IMR-90 (cell line): ENCODE measurements at regions not wholly inside any gene's neighbourhood (a gene's known extent, or its start where the extent isn't known, plus 50 kb on each side); places are given as distances from the start of the nearest gene placed in this dataset.

Experiments used
- ATAC-seq: fragments of 200-7000 bp; cut with Tn5 transposase; 2 replicates; pipeline ENCODE4 v1.9.1; 2020; ENCODE audit warnings: low read depth, mild to moderate bottlenecking, moderate library complexity
- BruUV-seq: library from RNA; stranded (reverse); fragments of 400-500 nt; replicated peaks from 2 replicates; lab custom pipeline; 2021; lab: Mats Ljungman, UMichigan
- CTCF ChIA-PET: fragments of 300-600 bp; formaldehyde crosslinking; extraction: SDS; loops from one replicate; lab custom pipeline; 2021; ENCODE audit warnings: antibody characterized with exemption; lab: Yijun Ruan, JAX
- POLR2A ChIA-PET: fragments of 300-600 bp; sonication (Branson Sonifier 250); formaldehyde crosslinking; loops from one replicate; lab custom pipeline; 2022; ENCODE audit warnings: antibody characterized with exemption; ENCODE audit not compliant: unreplicated experiment; lab: Charles Lee
- DNase-seq: peaks from one replicate; pipeline ENCODE4 v3.0.0; 2013
- H2AFZ ChIP-seq: replicated peaks from 2 replicates; pipeline ENCODE3; 2013; ENCODE audit warnings: low read length, mild to moderate bottlenecking; ENCODE audit not compliant: poor library complexity
- H2AK5ac ChIP-seq: 2 replicates; pipeline ENCODE4 v1.6.1; 2013; ENCODE audit warnings: low read depth, low read length, inconsistent platforms
- H2AK9ac ChIP-seq: replicated peaks from 2 replicates; pipeline ENCODE3; 2013; ENCODE audit warnings: mild to moderate bottlenecking, low read depth, low read length, moderate library complexity; ENCODE audit not compliant: poor library complexity
- H2BK120ac ChIP-seq: 2 replicates; pipeline ENCODE4 v1.6.1; 2013; ENCODE audit warnings: low read depth, low read length, inconsistent platforms
- H2BK15ac ChIP-seq: 3 replicates; pipeline ENCODE4 v1.6.1; 2013; ENCODE audit warnings: low read depth, low read length, inconsistent platforms
- H2BK20ac ChIP-seq: 2 replicates; pipeline ENCODE4 v1.6.1; 2013; ENCODE audit warnings: low read depth, mild to moderate bottlenecking, inconsistent platforms, low read length, moderate library complexity
- H2BK5ac ChIP-seq: 2 replicates; pipeline ENCODE4 v1.6.1; 2013; ENCODE audit warnings: mild to moderate bottlenecking, low read depth, low read length, inconsistent platforms; ENCODE audit not compliant: poor library complexity, severe bottlenecking
- H3K14ac ChIP-seq: replicated peaks from 2 replicates; pipeline ENCODE4 v1.6.1; 2013; ENCODE audit warnings: low read depth, low read length, inconsistent platforms
- H3K18ac ChIP-seq: 2 replicates; pipeline ENCODE4 v1.6.1; 2013; ENCODE audit warnings: low read depth, low read length, control low read depth
- H3K23ac ChIP-seq: 2 replicates; pipeline ENCODE4 v1.6.1; 2013; ENCODE audit warnings: low read depth, low read length, inconsistent platforms
- H3K27ac ChIP-seq: 2 replicates; pipeline ENCODE4 v1.5.1; 2013; ENCODE audit warnings: mild to moderate bottlenecking, control low read depth, low read length; ENCODE audit not compliant: insufficient read depth
- H3K27me3 ChIP-seq: 2 replicates; pipeline ENCODE4 v1.6.1; 2013; ENCODE audit warnings: low read length; ENCODE audit not compliant: control insufficient read depth, insufficient read depth
- H3K36me3 ChIP-seq: 2 replicates; pipeline ENCODE4 v1.6.1; 2013; ENCODE audit warnings: low read length, mixed read lengths; ENCODE audit not compliant: control insufficient read depth, insufficient read depth
- H3K4ac ChIP-seq: 2 replicates; pipeline ENCODE4 v1.6.1; 2013; ENCODE audit warnings: low read depth, low read length, inconsistent platforms
- H3K4me1 ChIP-seq: 2 replicates; pipeline ENCODE4 v1.6.1; 2013; ENCODE audit warnings: low read length, mixed read lengths; ENCODE audit not compliant: control insufficient read depth, insufficient read depth
- H3K4me2 ChIP-seq: 2 replicates; pipeline ENCODE4 v1.6.1; 2013; ENCODE audit warnings: low read depth, mild to moderate bottlenecking, control low read depth, low read length, moderate library complexity
- H3K4me3 ChIP-seq: 2 replicates; pipeline ENCODE4 v1.5.1; 2013; ENCODE audit warnings: low read depth, mild to moderate bottlenecking, control low read depth, low read length, moderate library complexity; ENCODE audit not compliant: insufficient read depth
- H3K56ac ChIP-seq: 2 replicates; pipeline ENCODE4 v1.6.1; 2013; ENCODE audit warnings: low read length, inconsistent platforms; ENCODE audit not compliant: insufficient read depth; ENCODE audit errors: extremely low read depth
- H3K79me1 ChIP-seq, 2 experiments: 2 replicates each; pipeline ENCODE4 v1.6.1; 2013; ENCODE audit warnings: low read length in 2 of 2, inconsistent platforms in 1 of 2, low read depth in 1 of 2
- H3K9ac ChIP-seq: 2 replicates; pipeline ENCODE4 v1.6.1; 2013; ENCODE audit warnings: low read depth, low read length, control low read depth
- H3K9me1 ChIP-seq: 2 replicates; pipeline ENCODE4 v1.6.1; 2013; ENCODE audit warnings: low read length, inconsistent platforms; ENCODE audit not compliant: insufficient read depth
- H3K9me3 ChIP-seq: 2 replicates; pipeline ENCODE4 v1.6.1; 2013; ENCODE audit warnings: low read length; ENCODE audit not compliant: control insufficient read depth, insufficient read depth
- H4K20me1 ChIP-seq: 2 replicates; pipeline ENCODE4 v1.6.1; 2013; ENCODE audit warnings: low read length, inconsistent platforms; ENCODE audit not compliant: insufficient read depth
- H4K5ac ChIP-seq: 2 replicates; pipeline ENCODE4 v1.6.1; 2013; ENCODE audit warnings: mild to moderate bottlenecking, low read depth, low read length, control low read depth
- H4K8ac ChIP-seq, 2 experiments: 2 replicates each; pipeline ENCODE4 v1.6.1; 2013; ENCODE audit warnings: low read depth in 2 of 2, low read length in 2 of 2, control low read depth in 1 of 2, inconsistent platforms in 1 of 2
- H4K91ac ChIP-seq: 2 replicates; pipeline ENCODE4 v1.6.1; 2013; ENCODE audit warnings: low read depth, low read length, inconsistent platforms; ENCODE audit not compliant: insufficient read depth
- BHLHE40 ChIP-seq: fragments of 150-350 bp; IDR thresholded peaks from 2 replicates; pipeline ENCODE4 v1.6.1; 2016; ENCODE audit warnings: mild to moderate bottlenecking, low read depth, low read length
- CHD1 ChIP-seq: IDR thresholded peaks from 2 replicates; pipeline ENCODE4 v1.6.1; 2012; ENCODE audit warnings: low read depth, low read length, improper control_type of control experiment
- CTCF ChIP-seq: conservative IDR thresholded peaks from 2 replicates; pipeline ENCODE4 v1.5.1; 2012; ENCODE audit warnings: mild to moderate bottlenecking, low read depth, low read length, improper control_type of control experiment
- ELK1 ChIP-seq: fragments of 150-350 bp; IDR thresholded peaks from 2 replicates; pipeline ENCODE4 v1.6.1; 2016; ENCODE audit warnings: low read depth, mild to moderate bottlenecking, low read length, moderate library complexity, borderline replicate concordance
- FOS ChIP-seq: fragments of 150-350 bp; IDR thresholded peaks from 2 replicates; pipeline ENCODE4 v1.6.1; 2016; ENCODE audit warnings: low read depth, low read length
- MAFK ChIP-seq: IDR thresholded peaks from 2 replicates; pipeline ENCODE4 v1.6.1; 2012; ENCODE audit warnings: low read depth, low read length, improper control_type of control experiment
- MAZ ChIP-seq: IDR thresholded peaks from 2 replicates; pipeline ENCODE4 v1.6.1; 2012; ENCODE audit warnings: low read depth, mild to moderate bottlenecking, low read length, improper control_type of control experiment, moderate library complexity, borderline replicate concordance
- MXI1 ChIP-seq: IDR thresholded peaks from 2 replicates; pipeline ENCODE4 v1.6.1; 2012; ENCODE audit warnings: low read depth, mild to moderate bottlenecking, low read length, moderate library complexity, borderline replicate concordance
- NFE2L2 ChIP-seq: fragments of 150-350 bp; IDR thresholded peaks from 2 replicates; pipeline ENCODE4 v1.6.1; 2016; ENCODE audit warnings: low read depth, mild to moderate bottlenecking, low read length
- POLR2A ChIP-seq: IDR thresholded peaks from 2 replicates; pipeline ENCODE4 v1.6.1; 2012; ENCODE audit warnings: mild to moderate bottlenecking, low read depth, low read length
- RCOR1 ChIP-seq: IDR thresholded peaks from 2 replicates; pipeline ENCODE4 v1.6.1; 2012; ENCODE audit warnings: mild to moderate bottlenecking, low read length, improper control_type of control experiment; ENCODE audit not compliant: insufficient replicate concordance
- RFX5 ChIP-seq: IDR thresholded peaks from 2 replicates; pipeline ENCODE4 v1.8.0; 2012; ENCODE audit warnings: low read depth, mild to moderate bottlenecking, low read length, moderate library complexity
- SMC3 ChIP-seq: fragments of 150-350 bp; IDR thresholded peaks from 2 replicates; pipeline ENCODE4 v1.6.1; 2016; ENCODE audit warnings: low read depth, mild to moderate bottlenecking, antibody characterized with exemption, low read length, moderate library complexity
- USF2 ChIP-seq: fragments of 150-350 bp; IDR thresholded peaks from 2 replicates; pipeline ENCODE4 v1.6.1; 2017; ENCODE audit warnings: mild to moderate bottlenecking, antibody characterized with exemption, low read length, low read depth
- WGBS, 2 experiments: methylation state at CpG; one replicate each; pipeline versions ENCODE4 v1.1.5 to v1.1.7; 2013; ENCODE audit warnings: missing lambda C conversion rate in 2 of 2; ENCODE audit not compliant: insufficient read length in 1 of 2; ENCODE audit errors: extremely low coverage in 2 of 2; 5-methylcytosine and 5-hydroxymethylcytosine counted together
- dilution Hi-C: fragments of 300-500 bp; cut with HindIII; formaldehyde crosslinking; loops from one replicate; pipeline ENCODE4 v1.14.3; 2018; ENCODE audit warnings: low sequenced_read_pairs; ENCODE audit not compliant: unreplicated experiment
- in situ Hi-C: fragments of 300-500 bp; cut with MboI; formaldehyde crosslinking; loops from 3 replicates; pipeline ENCODE4 v1.14.3; 2019; ENCODE audit warnings: low sequenced_read_pairs, inconsistent platforms, mixed read lengths
- intact Hi-C: fragments of 100-400 bp; cut with micrococcal nuclease; formaldehyde crosslinking; loops from 2 replicates; pipeline ENCODE4 v1.10.0; 2022

- CTCF ChIA-PET = no interaction called here
- Histone ChIP-seq H2BK120ac (no peak overlapping the region), H4K91ac (no peak overlapping the region), H3K27ac (no peak overlapping the region), H4K20me1 (no peaks in the 10 kb centered on the region), H3K4me3 (no peak overlapping the region), H4K5ac (no peak overlapping the region), H3K9me1 (no peaks in the 10 kb centered on the region), H3K23ac (no peak overlapping the region), H2AK5ac (no peak overlapping the region), H2AFZ (no peak overlapping the region), H3K27me3 (peaks cover 20% of the 10 kb centered on the region), H3K4ac (no peak overlapping the region), H3K4me1 (no peaks in the 10 kb centered on the region), H3K56ac (no peak overlapping the region), H2AK9ac (no peak overlapping the region), H4K8ac (no peak overlapping the region), H2BK20ac (no peak overlapping the region), H3K18ac (no peak overlapping the region), H3K9ac (no peak overlapping the region), H3K36me3 (no peaks in the 10 kb centered on the region), H3K14ac (no peak overlapping the region), H2BK15ac (no peak overlapping the region), H3K9me3 (no peaks in the 10 kb centered on the region), H3K79me1 (no peaks in the 10 kb centered on the region), H3K4me2 (no peak overlapping the region), H2BK5ac (no peak overlapping the region)
- DNase-seq (peak; percentile 75), ATAC-seq (peak; percentile 73; the same call in 1 of the 2 replicates)
- no TSS peak for BruUV-seq
- in situ Hi-C loops = no loop called here
- dilution Hi-C loops = no loop called here
- POLR2A ChIA-PET = no interaction called here
- intact Hi-C loops = no loop called here
- no CpG with 5 or more reads among the region's 11 CpGs for WGBS, 2 experiments
- TF ChIP-seq USF2 (no peak), RFX5 (no peak), MAFK (peak; percentile 69), ELK1 (no peak), POLR2A (no peak), NFE2L2 (peak; percentile 72), SMC3 (no peak), MXI1 (no peak), RCOR1 (no peak), CTCF (no peak), CHD1 (no peak), FOS (peak; percentile 34; the same call in 1 of the 2 replicates), MAZ (no peak), BHLHE40 (0 out of 2 replicates have a peak, but pooled peaks have one; percentile 27)
Observed at GRCh38 chr6:4291453-4292403, 156.4 kb upstream of the ECI2 start.
